HCT116 (cell line): ENCODE measurements at regions not wholly inside any gene's neighbourhood (a gene's known extent, or its start where the extent isn't known, plus 50 kb on each side); places are given as distances from the start of the nearest gene placed in this dataset.

Experiments used
- POLR2A ChIP-seq: IDR thresholded peaks from 2 replicates; pipeline ENCODE4 v1.7.0; 2011; ENCODE audit warnings: borderline replicate concordance; ENCODE audit not compliant: insufficient read depth, insufficient read length; ENCODE audit errors: extremely low read depth
- TF ChIP-seq, protein P1 (sequence below), 3 experiments: fragments of 200-600 bp in 1 of 3; sonication (generic) in 1 of 3; IDR thresholded peaks in 2 of 3; conservative IDR thresholded peaks in 1 of 3; 2 replicates each; pipeline ENCODE4 v1.5.1; 2012 to 2017; ENCODE audit warnings: low read depth in 2 of 3, low read length in 2 of 3, antibody characterized with exemption in 1 of 3, borderline replicate concordance in 1 of 3, control low read depth in 1 of 3, mild to moderate bottlenecking in 1 of 3, mixed read lengths in 1 of 3, mixed run types in 1 of 3, moderate library complexity in 1 of 3; ENCODE audit not compliant: insufficient read depth in 1 of 3

DNA sequence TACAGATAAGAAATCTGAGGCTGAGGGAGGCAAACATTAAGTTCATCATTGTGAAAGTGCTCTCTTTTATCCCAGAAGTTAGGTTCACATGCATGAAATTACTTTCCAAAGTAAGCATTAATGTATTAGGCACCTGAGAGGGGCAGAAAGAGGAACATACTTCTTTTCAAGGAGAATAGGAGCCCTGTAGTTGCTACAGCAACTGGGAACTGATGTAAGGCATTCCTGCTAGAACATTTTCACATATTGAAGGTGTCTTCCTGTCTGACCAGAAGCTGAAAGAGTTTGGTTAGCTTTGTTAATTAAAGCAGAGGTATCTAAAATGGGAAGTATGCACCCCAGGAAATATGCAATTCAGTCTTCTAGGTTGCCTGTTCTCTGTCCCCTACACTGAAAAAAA is 65.5 kb upstream of the ZBTB20 start:
- TF ChIP-seq POLR2A = no peak
- TF ChIP-seq, protein P1, sequence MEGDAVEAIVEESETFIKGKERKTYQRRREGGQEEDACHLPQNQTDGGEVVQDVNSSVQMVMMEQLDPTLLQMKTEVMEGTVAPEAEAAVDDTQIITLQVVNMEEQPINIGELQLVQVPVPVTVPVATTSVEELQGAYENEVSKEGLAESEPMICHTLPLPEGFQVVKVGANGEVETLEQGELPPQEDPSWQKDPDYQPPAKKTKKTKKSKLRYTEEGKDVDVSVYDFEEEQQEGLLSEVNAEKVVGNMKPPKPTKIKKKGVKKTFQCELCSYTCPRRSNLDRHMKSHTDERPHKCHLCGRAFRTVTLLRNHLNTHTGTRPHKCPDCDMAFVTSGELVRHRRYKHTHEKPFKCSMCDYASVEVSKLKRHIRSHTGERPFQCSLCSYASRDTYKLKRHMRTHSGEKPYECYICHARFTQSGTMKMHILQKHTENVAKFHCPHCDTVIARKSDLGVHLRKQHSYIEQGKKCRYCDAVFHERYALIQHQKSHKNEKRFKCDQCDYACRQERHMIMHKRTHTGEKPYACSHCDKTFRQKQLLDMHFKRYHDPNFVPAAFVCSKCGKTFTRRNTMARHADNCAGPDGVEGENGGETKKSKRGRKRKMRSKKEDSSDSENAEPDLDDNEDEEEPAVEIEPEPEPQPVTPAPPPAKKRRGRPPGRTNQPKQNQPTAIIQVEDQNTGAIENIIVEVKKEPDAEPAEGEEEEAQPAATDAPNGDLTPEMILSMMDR (IDR thresholded peaks at IDR 0.05 in 2 of 3, conservative IDR thresholded peaks at IDR 0.05 in 1 of 3; ENCODE audit: borderline replicate concordance in 1 of 3, insufficient read depth in 1 of 3, low read depth in 2 of 3, low read length in 2 of 3) = no peak
